ENCODE measurements at regions not wholly inside any gene's neighbourhood (a gene's known extent, or its start where the extent isn't known, plus 50 kb on each side); places are given as distances from the start of the nearest gene placed in this dataset.

DNA sequence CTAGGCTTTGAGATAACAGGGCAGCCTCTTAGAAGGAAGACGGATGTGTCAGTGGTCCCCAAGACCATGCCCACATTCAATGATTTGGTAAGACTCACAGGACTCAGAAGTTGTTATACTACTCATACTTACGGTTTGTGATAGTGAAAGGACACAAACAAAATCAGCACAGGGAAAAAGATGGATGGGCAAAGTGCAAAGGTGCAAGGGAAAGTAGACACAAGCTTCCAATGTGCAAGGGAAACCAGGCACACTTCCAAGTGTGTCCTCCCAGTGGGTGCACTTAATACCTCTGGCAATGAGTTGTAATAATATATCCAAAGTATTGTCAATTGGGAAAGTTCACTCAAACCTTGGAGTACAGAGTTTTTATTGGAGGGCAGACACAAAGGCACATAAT, 53.8 kb upstream of the VCX start:
- no peak for DNase-seq (ENCODE audit: low read depth, low spot score)

DNA sequence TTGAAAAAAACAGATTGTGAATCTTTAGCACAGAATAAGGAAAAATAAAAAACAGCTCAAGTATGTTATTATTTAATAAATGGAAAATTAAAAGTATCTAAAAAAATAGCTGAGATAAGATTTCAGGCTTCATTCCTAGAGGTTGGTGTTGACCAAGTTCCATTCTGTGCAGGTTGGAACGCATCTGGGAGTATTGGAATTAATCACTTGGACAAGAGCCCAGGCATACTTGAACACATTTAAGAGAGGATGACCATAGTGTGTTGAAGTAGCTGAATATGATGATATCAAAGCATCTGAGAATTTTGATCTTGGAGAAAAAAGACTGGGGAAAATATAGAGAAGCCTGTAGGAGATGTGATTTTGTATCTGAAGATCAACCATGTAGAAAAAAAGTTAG, 54.6 kb upstream of the VCX start:
- no peak for DNase-seq (ENCODE audit: low read depth, low spot score)

DNA sequence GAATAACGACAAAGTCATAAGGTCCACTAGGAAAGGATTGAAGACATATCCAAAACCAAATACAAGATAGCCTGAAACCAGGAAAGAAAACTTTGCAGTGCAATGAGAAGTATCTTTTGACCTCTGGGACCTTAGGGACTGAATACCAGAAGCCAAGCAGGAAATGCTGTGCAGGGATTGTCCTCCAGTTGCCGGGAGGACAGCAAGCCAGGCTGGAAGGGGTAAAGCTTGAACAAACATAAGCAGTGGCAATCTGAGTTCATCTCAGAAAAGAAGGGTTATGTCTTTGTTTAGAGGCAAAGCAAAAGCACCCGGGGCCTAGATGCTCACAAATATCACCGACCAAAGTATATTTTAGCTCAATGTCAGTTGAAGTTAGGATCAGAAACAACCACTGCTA, 55.3 kb upstream of the VCX start:
- no peak for DNase-seq (ENCODE audit: low read depth, low spot score)

- DNase-seq (ENCODE audit: low read depth, low spot score), result no peak
Measured at GRCh38 chrX:7784580-7784979, 58.4 kb upstream of the VCX start.

- no peak for DNase-seq (ENCODE audit: low read depth, low spot score)
Measured at GRCh38 chrX:7779644-7780043, 63.3 kb upstream of the VCX start.

DNA sequence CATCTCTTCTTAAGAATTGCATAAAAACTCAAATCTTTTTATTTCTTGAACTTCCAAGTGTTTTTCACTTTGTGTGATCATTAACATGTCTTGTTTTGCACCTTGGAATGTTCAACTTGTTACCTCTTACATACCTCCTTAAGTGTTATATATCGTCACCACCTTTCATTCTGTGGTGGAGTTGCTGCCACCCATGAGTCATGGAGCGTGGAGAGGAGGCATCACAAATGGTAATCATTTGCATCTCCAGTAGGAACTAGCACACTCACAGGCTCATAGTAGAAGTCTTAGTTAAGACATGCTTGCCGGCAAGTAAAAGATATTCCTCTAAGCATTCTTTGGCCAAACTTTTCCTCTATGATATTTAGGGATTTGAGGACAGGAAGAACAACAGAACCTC, 67.0 kb upstream of the VCX start:
- DNase-seq (ENCODE audit: low read depth, low spot score), result no peak

DNA sequence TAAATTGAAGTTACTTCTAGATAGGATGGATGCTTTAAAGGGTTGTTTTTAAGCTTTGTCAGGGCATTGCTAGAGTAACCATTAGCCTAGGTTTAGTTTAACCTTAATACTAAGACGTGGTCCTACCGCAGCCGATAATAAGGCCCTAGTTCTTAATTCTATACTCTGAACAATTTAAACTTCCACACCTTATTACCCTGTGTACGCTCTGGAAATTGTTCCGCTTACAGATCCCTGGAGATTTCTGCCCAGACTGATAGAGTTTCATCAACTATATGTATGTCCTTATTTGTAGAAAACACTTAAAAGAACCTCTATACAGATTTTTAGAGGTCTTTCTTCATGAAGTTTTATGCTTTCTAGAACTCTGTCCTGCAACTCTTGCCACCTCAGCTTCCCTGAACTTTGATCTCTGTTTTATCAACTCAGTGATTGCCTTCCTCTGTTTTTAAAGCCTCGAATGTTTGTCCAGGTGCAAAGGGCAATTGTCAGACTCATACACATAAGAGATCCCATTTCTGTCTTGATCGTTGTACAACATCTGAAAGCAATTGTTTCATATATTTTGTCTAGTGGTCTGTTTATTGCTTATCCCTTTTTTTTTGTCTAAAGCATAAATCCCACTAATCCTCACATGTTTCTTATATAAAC, 71.1 kb upstream of the VCX start:
- DNase-seq (ENCODE audit: low read depth, low spot score), result no peak

DNA sequence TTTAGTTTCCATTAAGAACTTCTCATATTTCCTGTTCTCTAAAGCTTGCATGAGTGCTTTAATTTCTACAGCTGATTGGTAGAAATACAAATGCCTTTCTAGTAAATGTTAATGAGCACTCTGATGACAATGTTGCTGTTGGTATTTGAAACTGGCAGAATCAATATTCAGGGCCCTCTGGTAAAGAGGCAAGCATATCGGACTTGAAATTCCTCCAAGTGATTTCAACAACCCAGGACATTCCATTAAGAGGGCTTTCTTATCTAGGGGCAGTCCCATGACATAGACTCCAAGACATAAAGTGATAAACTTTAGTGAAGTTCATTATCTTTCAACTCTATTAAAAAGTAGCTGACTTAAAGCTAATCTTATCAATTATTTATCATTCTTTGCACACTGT, 83.1 kb upstream of the VCX start:
- no peak for DNase-seq (ENCODE audit: low read depth, low spot score)

DNA sequence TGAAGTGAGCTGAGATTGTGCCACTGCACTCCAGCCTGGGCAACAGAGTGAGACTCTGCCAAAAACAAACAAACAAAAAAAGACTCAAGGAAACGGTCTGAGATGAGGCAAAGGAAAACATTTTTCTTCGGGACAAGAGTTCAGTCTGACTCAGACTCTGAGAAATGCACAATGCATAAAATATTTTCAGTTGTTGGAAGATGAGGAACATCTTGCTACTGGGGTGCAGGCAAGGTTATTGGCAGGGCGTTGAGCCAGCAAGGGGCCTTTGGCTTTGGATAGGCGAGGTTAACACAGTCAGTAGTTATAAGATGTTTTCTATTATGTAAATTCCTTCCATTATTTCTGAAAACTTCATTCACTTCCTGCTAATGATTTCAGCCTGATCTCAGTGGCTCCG, 96.1 kb upstream of the VCX start:
- no peak for DNase-seq (ENCODE audit: low read depth, low spot score)

GRCh38 chrX:7730071-7730470, 112.9 kb upstream of the VCX start:
- DNase-seq (ENCODE audit: low read depth, low spot score), result no peak

GRCh38 chrX:7720519-7720918, 122.5 kb upstream of the VCX start:
- no peak for DNase-seq (ENCODE audit: low read depth, low spot score)

- no peak for DNase-seq (ENCODE audit: low read depth, low spot score)
Measured at GRCh38 chrX:7714351-7714750, 128.6 kb upstream of the VCX start.

- DNase-seq (ENCODE audit: low read depth, low spot score), result no peak
Measured at GRCh38 chrX:7711167-7711566, 131.8 kb upstream of the VCX start.

DNA sequence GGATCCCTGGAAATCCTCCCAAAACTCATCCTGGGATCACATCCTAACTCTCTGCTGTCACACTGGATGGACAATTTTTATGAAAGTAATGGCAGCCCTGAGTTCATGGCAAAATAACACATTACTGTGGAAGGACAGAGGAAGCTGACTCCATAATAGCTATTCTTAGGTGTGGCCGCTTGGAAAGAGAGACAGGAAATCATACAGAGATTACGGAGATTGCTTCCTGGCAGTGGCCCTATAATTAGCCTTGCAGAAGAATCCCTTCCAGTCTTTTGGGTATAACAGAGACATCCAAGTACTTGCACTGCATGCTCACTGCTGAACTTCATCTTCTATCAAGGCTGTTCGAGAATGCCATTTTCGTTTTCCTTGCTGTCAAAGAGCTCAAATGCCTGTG, 133.1 kb upstream of the VCX start:
- DNase-seq (ENCODE audit: low read depth, low spot score), result no peak

- DNase-seq (ENCODE audit: low read depth, low spot score), result no peak
Measured at GRCh38 chrX:7706032-7706431, 136.9 kb upstream of the VCX start.

DNA sequence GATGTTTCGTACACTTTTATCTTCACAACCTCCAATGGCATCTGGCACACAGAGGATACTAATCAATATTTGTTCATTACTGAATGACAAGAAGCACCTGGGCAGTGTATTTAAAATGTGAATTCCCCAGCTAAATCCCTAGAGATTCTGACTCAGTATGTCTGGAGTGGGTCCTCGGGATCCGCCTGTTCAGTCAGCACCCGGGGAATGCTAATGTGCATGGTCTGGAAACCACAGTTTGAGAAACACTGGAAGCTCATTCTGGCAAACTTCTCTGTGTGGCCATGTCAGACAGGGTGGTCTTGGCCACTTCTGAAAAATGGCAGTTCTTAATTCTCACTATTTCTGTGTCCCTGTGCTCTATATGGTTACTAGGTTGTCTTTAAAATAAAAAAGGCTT, 138.8 kb upstream of the VCX start:
- DNase-seq (ENCODE audit: low read depth, low spot score), result no peak

GRCh38 chrX:7698248-7698647, 144.7 kb upstream of the VCX start:
- DNase-seq (ENCODE audit: low read depth, low spot score), result no peak

GRCh38 chrX:7690842-7691241, 152.1 kb upstream of the VCX start:
- DNase-seq (ENCODE audit: low read depth, low spot score), result no peak

DNA sequence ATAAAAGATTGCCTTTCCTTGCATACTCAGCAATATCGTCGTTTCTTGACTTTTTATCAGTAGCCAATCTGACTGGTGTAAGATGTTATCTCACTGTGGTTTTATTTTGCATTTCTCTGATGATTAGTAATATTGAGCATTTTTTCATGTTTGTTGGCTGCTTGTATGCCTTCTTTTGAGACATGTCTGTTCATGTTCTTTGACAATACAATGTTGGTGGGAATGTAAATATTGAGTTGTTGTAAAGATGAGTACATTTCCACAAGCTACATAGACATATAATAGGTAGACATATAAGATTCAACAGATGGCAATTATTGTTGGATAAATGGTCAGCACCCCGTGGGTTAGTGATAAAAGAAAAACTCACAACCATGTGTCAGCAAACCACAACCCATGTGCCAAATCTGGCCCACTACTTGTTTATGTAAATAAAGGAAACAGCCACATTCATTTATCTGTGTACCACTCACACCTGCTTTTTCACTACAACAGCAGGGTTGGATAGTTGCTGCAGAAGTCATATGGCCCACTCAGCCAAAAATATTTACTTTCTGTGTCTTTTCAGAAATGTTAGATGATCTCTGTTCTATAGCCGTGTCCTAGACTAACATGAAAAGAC, 153.1 kb upstream of the VCX start:
- no peak for DNase-seq (ENCODE audit: low read depth, low spot score)

DNA sequence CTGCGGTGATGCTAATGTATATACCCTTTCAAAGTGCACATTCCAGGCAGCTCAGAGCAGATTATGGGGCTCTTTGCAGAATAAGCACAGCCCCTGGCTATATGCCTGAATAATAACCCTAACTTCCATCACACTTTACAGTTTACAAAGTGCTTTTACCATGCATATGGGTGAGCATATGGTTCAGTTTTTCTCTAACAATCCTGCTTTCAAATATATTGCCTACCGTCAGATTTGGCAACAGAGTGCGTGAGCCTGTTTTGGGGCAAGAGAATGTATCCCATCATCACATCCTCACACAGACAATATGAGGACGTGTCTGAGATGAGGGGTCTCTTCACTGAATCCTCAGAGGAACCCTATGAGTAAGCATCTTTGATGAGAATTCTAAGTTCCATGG, 162.8 kb upstream of the VCX start:
- no peak for DNase-seq (ENCODE audit: low read depth, low spot score)

- DNase-seq (ENCODE audit: low read depth, low spot score), result no peak
Measured at GRCh38 chrX:7654316-7654715, 188.7 kb upstream of the VCX start.

DNA sequence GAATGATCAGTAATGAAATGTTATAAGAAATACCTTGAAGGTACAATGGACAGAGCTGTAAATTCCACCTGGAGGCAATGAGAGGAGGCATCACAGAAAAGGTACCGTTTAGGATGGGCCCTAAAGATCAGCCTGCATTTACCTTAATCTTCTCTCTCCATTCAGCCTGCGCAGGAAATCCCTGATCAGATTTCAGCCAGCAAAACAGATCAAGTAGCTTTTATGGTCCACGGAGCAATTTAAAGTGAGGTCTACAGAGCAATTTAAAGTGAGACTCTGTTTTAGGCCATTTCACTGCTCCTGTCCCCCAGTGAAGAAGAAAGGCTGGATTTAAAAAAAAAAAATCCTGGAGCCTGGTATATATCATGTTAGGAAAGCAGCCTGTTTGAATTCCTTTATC, 195.1 kb upstream of the VCX start:
- no peak for DNase-seq (ENCODE audit: low read depth, low spot score)

DNA sequence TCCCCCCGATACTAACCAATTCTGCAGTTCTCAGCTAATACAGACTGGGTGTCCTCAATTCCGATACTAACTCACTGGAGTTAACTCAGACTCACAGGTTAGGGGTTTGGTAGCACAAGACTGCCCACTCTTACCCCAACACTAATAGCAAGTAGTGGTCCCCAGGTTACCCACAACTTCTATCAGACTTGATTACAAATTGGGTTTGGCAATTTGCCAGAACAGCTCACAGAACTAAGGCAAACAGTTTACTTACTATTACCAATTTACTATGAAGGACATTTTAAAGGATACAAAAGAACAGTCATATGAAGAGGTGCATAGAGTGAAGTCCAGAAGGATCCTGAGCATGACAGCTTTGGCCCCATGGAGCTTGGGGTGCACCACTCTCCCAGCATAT, 201.8 kb upstream of the VCX start:
- DNase-seq (ENCODE audit: low read depth, low spot score), result no peak

DNA sequence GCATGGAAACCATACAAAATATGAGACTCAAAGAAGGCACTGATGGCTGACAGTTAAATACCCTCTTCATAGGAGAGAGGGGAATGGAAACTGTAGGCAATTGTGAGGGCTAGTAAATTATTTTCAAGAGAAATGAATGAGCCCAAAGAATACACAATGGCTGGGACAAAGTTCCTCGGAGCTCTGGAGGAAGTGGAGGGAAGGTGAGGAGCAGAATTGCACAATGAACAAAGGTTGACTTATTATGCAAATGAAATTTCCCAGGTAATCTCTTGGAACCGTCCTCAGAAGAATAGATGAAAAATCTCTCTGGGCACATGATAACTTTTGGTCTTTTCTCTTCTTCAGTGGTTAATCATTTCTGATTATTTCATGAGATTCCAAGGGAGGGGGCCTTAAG, 202.6 kb upstream of the VCX start:
- DNase-seq (ENCODE audit: low read depth, low spot score), result no peak
